HEK293 (cell line): ENCODE measurements at regions not wholly inside any gene's neighbourhood (a gene's known extent, or its start where the extent isn't known, plus 50 kb on each side); places are given as distances from the start of the nearest gene placed in this dataset.

Source experiments
- CTCF ChIA-PET: fragments of 350-600 bp; formaldehyde crosslinking; extraction: SDS; loops from one replicate; lab custom pipeline; 2021; ENCODE audit warnings: antibody characterized with exemption; lab: Yijun Ruan, JAX
- POLR2A ChIA-PET: fragments of 300-600 bp; formaldehyde crosslinking; extraction: SDS; loops from one replicate; lab custom pipeline; 2020; ENCODE audit warnings: antibody characterized with exemption, inconsistent platforms; lab: Yijun Ruan, JAX
- H3K27ac ChIP-seq: fragments of 200-500 bp; sonication (Bioruptor generic); 2 replicates; pipeline ENCODE4 v1.5.1; 2014; ENCODE audit warnings: low read depth, low read length, control low read depth, inconsistent platforms; ENCODE audit errors: extremely low read depth
- H3K36me3 ChIP-seq, 2 experiments: fragments of 200-500 bp in 1 of 2; sonication (Bioruptor generic) in 1 of 2; 1 replicate in 1 of 2; 2 replicates in 1 of 2; pipeline ENCODE4 v1.5.1; 2014 to 2017; ENCODE audit warnings: inconsistent platforms in 2 of 2, low read length in 2 of 2; ENCODE audit not compliant: control insufficient read depth in 2 of 2, insufficient read depth in 1 of 2
- H3K4me1 ChIP-seq: fragments of 200-500 bp; sonication (Bioruptor generic); 2 replicates; pipeline ENCODE4 v1.5.1; 2014; ENCODE audit warnings: mild to moderate bottlenecking, low read length, inconsistent platforms; ENCODE audit not compliant: control insufficient read depth, insufficient read depth
- H3K4me3 ChIP-seq: 2 replicates; pipeline ENCODE4 v1.5.1; 2011; ENCODE audit warnings: low read depth, mild to moderate bottlenecking, control low read depth, low read length, moderate library complexity
- H3K9me3 ChIP-seq: fragments of 200-500 bp; sonication (Bioruptor generic); 2 replicates; pipeline ENCODE4 v1.5.1; 2014; ENCODE audit warnings: low read depth, low read length, inconsistent platforms; ENCODE audit not compliant: control insufficient read depth, insufficient read depth
- CTCF ChIP-seq: fragments of 450-650 bp; formaldehyde crosslinking; IDR thresholded peaks from 2 replicates; pipeline ENCODE4 v1.5.1; 2016; ENCODE audit warnings: missing biosample characterization, missing genetic modification characterization
- GLI4 ChIP-seq: fragments of 450-650 bp; formaldehyde crosslinking; IDR thresholded peaks from 2 replicates; pipeline ENCODE4 v1.5.1; 2016; ENCODE audit warnings: missing biosample characterization, missing genetic modification characterization
- GLIS1 ChIP-seq: fragments of 450-650 bp; formaldehyde crosslinking; IDR thresholded peaks from 2 replicates; pipeline ENCODE4 v1.5.1; 2016; ENCODE audit warnings: missing biosample characterization, missing genetic modification characterization
- KLF17 ChIP-seq: fragments of 450-650 bp; formaldehyde crosslinking; IDR thresholded peaks from 2 replicates; pipeline ENCODE4 v1.5.1; 2016; ENCODE audit warnings: missing biosample characterization, missing genetic modification characterization
- RBAK ChIP-seq: fragments of 450-650 bp; formaldehyde crosslinking; IDR thresholded peaks from 2 replicates; pipeline ENCODE4 v1.5.1; 2016; ENCODE audit warnings: missing biosample characterization, missing genetic modification characterization
- SALL2 ChIP-seq: fragments of 450-650 bp; formaldehyde crosslinking; IDR thresholded peaks from 2 replicates; pipeline ENCODE4 v1.5.0; 2017; ENCODE audit warnings: missing biosample characterization, mild to moderate bottlenecking, missing genetic modification characterization, borderline replicate concordance
- SCRT2 ChIP-seq: fragments of 450-650 bp; formaldehyde crosslinking; IDR thresholded peaks from 2 replicates; pipeline ENCODE4 v1.5.1; 2016; ENCODE audit warnings: missing biosample characterization, missing genetic modification characterization
- ZFP41 ChIP-seq: fragments of 450-650 bp; formaldehyde crosslinking; IDR thresholded peaks from 2 replicates; pipeline ENCODE4 v1.5.1; 2016; ENCODE audit warnings: missing biosample characterization, missing genetic modification characterization, borderline replicate concordance
- ZNF112 ChIP-seq: fragments of 450-650 bp; formaldehyde crosslinking; IDR thresholded peaks from 2 replicates; pipeline ENCODE4 v1.5.0; 2017; ENCODE audit warnings: missing biosample characterization, missing genetic modification characterization
- ZNF132 ChIP-seq: fragments of 450-650 bp; formaldehyde crosslinking; IDR thresholded peaks from 2 replicates; pipeline ENCODE4 v1.5.1; 2017; ENCODE audit warnings: missing biosample characterization, missing genetic modification characterization, borderline replicate concordance
- ZNF280C ChIP-seq: fragments of 450-650 bp; formaldehyde crosslinking; IDR thresholded peaks from 2 replicates; pipeline ENCODE4 v1.5.1; 2016; ENCODE audit warnings: missing biosample characterization, missing genetic modification characterization
- ZNF391 ChIP-seq: fragments of 450-650 bp; formaldehyde crosslinking; IDR thresholded peaks from 2 replicates; pipeline ENCODE4 v1.5.1; 2016; ENCODE audit warnings: low read depth, missing biosample characterization, missing genetic modification characterization, borderline replicate concordance
- ZNF596 ChIP-seq: fragments of 450-650 bp; IDR thresholded peaks from 2 replicates; pipeline ENCODE4 v1.5.0; 2018; ENCODE audit warnings: missing biosample characterization, mild to moderate bottlenecking, missing genetic modification characterization, moderate library complexity
- ZNF610 ChIP-seq: fragments of 450-650 bp; formaldehyde crosslinking; IDR thresholded peaks from 2 replicates; pipeline ENCODE4 v1.5.1; 2016; ENCODE audit warnings: missing biosample characterization, missing genetic modification characterization, borderline replicate concordance
- ZNF621 ChIP-seq: fragments of 450-650 bp; formaldehyde crosslinking; IDR thresholded peaks from 2 replicates; pipeline ENCODE4 v1.5.1; 2017; ENCODE audit warnings: missing biosample characterization, missing genetic modification characterization
- ZNF658 ChIP-seq: fragments of 450-650 bp; formaldehyde crosslinking; IDR thresholded peaks from 2 replicates; pipeline ENCODE4; 2016; ENCODE audit warnings: missing biosample characterization, missing genetic modification characterization
- ZNF768 ChIP-seq: fragments of 450-650 bp; formaldehyde crosslinking; IDR thresholded peaks from 2 replicates; pipeline ENCODE4 v1.5.1; 2018; ENCODE audit warnings: missing biosample characterization, mild to moderate bottlenecking, missing genetic modification characterization
- ZNF777 ChIP-seq: fragments of 450-650 bp; formaldehyde crosslinking; IDR thresholded peaks from 2 replicates; pipeline ENCODE4 v1.5.1; 2017; ENCODE audit warnings: missing biosample characterization, missing genetic modification characterization, borderline replicate concordance
- ZNF792 ChIP-seq: fragments of 450-650 bp; formaldehyde crosslinking; IDR thresholded peaks from 2 replicates; pipeline ENCODE4 v1.5.1; 2016; ENCODE audit warnings: missing biosample characterization, missing genetic modification characterization
- ZSCAN18 ChIP-seq: fragments of 450-650 bp; formaldehyde crosslinking; IDR thresholded peaks from 2 replicates; pipeline ENCODE4 v1.5.1; 2016; ENCODE audit warnings: missing biosample characterization, missing genetic modification characterization

- peaks cover 7% of the 10 kb centered on the region for H3K4me1 ChIP-seq
- ChIA-PET POLR2A (no interaction called here), CTCF (no interaction called here)
- H3K27ac ChIP-seq: no peak overlapping the region
- no peaks in the 10 kb centered on the region for H3K36me3 ChIP-seq
- no peaks in the 10 kb centered on the region for H3K9me3 ChIP-seq
- no peak for TF ChIP-seq GLIS1 (tag by site-specific recombination)
- no peak for TF ChIP-seq RBAK
- no peak for TF ChIP-seq ZNF621 (tag by site-specific recombination)
- no peak overlapping the region for H3K4me3 ChIP-seq
Measured at GRCh38 chr5:158616707-158617106, 483.0 kb downstream of the EBF1 start.

GRCh38 chr5:158614951-158615350 lies 484.8 kb downstream of the EBF1 start:
- Histone ChIP-seq H3K9me3 (no peaks in the 10 kb centered on the region), H3K27ac (no peak overlapping the region), H3K36me3 (no peaks in the 10 kb centered on the region), H3K4me1 (peaks cover 7% of the 10 kb centered on the region), H3K4me3 (no peak overlapping the region)
- POLR2A ChIA-PET: no interaction called here
- TF ChIP-seq ZNF280C (tag by site-specific recombination) (no peak), GLI4 (tag by site-specific recombination) (no peak), SCRT2 (tag by site-specific recombination) (no peak), ZNF391 (tag by site-specific recombination) (no peak), CTCF (no peak), ZNF132 (tag by site-specific recombination) (no peak), ZFP41 (tag by site-specific recombination) (no peak), ZNF792 (no peak), ZNF596 (tag by site-specific recombination) (no peak), KLF17 (tag by site-specific recombination) (no peak), ZNF112 (tag by site-specific recombination) (no peak), ZSCAN18 (tag by site-specific recombination) (no peak), ZNF777 (tag by site-specific recombination) (no peak), ZNF610 (tag by site-specific recombination) (no peak), ZNF768 (no peak), SALL2 (tag by site-specific recombination) (no peak), ZNF658 (tag by site-specific recombination) (no peak)
- CTCF ChIA-PET: interaction anchor here (0.5 to 0.6 kb wide), 2 partner anchors 37 to 272 kb away, joined by 3 read pairs; no protein-coding TSS in a partner anchor
